HG02840 (cell line): ENCODE measurements at regions not wholly inside any gene's neighbourhood (a gene's known extent, or its start where the extent isn't known, plus 50 kb on each side); places are given as distances from the start of the nearest gene placed in this dataset.
"Not testable (repeated sequence)": the region's sequence is repeated elsewhere in the genome, so short reads cannot be mapped to it uniquely, and the experiment has no call there.

Source experiments
- ATAC-seq: cut with Tn5 transposase; IDR thresholded peaks from one replicate; pipeline ENCODE4 v1.9.1; 2021; ENCODE audit warnings: mild to moderate bottlenecking, moderate library complexity, moderate number of reproducible peaks; ENCODE audit not compliant: unreplicated experiment, low FRiP score

DNA sequence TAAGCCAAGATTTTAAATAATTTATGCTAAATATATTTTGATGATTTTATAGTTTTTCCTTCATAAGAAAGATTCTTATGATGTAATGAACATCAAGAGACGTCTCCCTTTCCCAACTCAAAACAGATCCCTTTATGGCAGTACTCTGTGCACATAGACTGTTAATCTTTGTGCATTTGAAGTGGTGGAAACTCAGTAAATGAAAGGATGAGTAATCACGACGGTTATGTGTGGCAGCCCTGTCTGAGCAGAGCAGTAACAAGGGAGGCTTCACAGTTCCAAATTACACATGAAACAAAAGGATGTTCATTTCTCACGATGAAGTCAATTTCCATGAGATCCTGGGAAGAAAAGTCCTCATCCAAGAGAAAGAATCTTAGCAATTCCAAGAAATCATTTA is 498.1 kb downstream of the KLF5 start:
- no peak for ATAC-seq

DNA sequence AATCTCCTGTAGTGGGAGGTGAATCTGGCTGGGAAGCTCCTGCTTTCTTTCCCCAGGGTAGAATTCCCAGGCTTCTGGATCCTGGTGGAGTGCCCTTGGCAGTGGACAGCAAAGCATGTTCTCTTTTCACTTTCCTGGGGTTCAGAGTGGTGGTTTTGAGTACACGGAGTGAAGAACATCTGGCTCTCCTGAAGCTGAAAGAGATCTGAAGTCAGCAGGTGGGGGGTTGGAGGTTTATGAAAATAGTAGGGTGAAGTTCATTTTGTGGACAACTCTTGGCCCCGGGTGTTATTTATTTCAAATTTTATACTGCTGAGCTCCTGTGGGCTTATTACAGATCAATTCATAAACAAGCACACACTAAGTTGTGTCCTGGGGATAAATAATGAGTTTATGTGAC is 497.3 kb downstream of the KLF5 start:
- no peak for ATAC-seq

DNA sequence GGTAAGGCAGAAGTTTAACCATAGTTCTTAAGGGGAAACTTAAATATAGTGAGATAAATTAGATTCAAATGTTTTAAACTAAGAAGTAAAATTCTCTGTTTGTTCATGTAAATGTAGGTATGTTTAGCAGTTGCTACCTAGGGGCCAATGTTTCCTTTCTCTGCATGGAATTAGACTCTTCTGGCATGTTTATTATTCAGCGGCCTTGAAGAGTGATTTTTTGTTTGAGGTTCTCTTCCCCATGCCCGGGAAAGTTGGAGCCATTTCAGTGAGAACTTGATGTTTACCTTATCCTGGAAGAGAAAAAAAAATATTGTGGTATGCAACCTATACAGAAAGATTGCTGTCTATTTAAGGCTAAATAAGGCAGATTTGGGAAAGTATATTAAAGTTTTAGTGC is 492.9 kb downstream of the KLF5 start:
- ATAC-seq: no peak

DNA sequence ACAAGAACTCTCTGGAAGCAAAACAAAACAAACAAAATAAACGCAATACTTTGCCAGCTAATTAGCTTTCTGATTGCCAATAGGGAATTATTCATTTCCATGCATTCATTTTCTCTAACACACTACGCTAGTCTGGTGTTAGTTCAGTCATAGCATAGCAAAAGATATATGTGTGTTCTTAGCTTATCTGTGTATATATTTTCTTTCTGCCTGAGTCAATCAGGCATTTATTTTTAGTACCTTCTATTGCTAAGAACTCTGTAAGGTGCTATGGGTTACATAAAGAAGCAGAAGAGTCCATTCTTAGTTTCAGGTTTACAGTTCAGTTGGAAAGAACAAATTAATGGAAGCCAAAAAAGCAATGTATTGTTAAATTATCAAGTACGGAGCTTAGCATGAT is 490.9 kb downstream of the KLF5 start:
- ATAC-seq: no peak

DNA sequence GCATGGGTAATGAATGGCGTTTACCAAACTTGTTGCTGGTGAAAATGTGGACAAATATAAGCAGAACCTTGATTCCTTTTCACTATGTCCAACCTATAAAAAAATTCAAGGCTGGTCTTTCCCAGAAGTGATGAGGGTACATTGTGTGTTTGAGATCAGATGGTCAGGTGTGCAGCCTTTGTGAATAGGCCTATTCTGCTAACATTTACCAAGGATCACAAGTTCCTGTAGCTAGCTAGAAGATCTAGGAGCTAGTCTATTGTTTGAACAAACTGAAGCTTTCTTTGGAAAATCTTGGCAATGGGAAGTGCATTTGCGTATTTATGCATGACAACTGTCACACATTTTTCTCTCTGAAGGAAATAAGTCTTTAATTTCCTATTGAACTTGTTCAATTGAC is 489.6 kb downstream of the KLF5 start:
- no peak for ATAC-seq

DNA sequence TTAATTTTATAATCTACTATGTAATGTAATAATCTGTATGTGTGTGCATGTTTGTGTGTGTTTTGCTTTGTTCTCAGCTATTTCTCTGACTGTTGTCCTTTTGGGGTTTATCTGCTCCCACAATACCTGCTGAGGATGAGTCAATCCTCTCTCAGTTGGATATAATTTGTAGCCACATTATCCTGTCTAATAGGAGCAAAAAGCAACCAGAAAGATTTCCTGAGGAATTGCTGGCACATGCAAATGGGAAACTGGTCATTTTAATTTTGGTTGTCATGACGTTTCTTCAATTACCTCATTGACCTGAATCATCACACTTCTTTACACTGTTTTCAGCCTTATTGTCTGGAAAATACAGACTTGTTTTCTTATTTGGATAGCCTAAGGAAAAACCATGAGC is 488.4 kb downstream of the KLF5 start:
- ATAC-seq: no peak

DNA sequence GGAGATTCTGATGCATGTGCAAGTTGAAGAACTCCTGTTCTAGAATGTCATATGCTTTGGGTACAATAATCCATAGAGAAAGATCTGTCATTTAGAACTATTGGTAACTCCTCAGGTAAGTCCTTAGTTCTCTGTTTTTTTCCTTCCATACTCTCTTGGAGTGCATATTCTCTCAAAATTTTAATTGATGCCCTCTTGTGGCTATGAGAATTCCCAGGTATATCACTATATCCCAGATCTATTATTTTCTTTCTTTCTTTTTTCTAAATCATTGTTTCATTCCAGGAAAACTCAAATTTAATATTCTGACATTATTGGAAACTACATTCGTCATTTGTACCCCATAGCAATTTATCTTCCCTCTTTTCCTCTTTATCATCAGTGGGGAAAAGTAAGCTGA is 485.4 kb downstream of the KLF5 start:
- ATAC-seq: no peak

DNA sequence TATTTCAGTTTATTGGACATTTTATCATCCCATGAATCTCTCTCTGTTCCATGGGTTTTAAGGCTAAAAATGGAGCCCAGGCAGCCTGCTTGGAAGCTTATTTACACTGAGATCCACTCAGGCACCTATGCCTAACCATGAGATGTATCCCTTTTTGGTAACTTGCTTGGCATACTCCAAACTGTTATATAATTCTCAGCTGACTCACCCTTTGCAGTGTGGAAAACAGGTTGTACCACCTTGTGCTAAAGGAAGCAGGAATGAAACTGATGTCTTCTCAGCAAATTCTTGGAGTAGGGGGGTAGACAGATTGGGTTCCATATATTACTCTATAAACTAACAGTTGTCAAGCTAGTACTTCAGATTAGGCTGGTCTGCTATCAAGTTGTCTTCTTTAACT is 483.6 kb downstream of the KLF5 start:
- ATAC-seq: no peak

DNA sequence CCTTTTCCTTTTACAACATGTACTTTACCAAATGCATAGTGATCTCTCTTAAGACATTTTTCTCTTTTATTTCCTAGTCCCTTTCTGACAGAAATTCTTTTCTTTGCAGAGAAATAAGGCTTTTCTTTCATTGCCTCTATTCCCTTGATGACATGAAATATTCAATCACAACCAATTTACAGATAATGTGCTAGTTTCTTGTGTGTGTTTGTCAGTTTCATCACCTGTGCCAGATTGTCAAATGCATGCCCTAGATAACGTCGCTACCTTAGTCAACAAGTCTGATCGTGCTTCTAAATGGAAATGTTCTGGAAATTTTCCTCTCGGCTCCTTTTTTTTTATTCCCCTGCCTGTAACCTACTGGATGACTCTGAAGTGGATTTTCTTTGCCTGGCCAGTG is 478.1 kb downstream of the KLF5 start:
- no peak for ATAC-seq

DNA sequence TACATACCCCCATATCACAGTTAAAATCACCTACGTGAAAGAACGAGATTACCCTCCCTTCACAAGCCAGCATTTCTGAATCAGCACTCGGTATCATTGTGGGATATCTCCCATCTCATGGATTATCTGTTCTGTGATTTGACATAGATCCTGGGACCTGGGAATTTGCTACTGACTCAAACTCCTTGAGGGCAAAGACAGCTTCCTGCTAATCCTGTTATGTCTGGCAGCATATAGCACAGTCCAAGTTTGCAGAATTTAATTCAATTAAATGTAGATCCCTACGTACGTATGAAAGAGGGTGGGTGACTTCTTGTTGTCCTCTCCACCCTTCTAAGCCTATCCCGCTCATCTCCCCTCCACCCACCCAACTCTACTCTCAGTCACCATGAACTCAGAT is 476.5 kb downstream of the KLF5 start:
- ATAC-seq: no peak

DNA sequence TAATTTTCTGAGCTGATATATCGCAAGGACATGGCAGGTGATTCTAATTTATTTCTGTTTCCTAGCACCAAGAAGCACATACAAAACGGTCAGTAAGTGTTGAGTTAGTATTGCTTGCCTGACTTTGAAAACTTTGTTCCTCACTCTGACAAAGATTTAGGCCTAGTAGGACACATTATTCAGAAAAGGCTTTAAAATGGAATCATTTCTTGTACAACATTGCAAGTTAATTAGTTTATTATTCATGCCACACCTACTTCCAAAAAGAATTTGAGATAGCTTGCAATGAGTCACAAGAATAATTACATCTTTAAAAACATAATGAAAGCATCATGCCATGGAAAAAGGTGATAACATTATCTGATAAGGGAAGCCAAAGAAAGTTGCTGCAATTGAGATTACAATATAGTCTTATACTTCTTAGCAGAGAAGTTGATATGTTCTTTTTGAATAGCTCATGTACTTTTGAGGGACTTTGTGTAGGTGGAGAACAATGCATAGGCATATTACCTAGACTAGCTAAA is 474.2 kb downstream of the KLF5 start:
- ATAC-seq: no peak

DNA sequence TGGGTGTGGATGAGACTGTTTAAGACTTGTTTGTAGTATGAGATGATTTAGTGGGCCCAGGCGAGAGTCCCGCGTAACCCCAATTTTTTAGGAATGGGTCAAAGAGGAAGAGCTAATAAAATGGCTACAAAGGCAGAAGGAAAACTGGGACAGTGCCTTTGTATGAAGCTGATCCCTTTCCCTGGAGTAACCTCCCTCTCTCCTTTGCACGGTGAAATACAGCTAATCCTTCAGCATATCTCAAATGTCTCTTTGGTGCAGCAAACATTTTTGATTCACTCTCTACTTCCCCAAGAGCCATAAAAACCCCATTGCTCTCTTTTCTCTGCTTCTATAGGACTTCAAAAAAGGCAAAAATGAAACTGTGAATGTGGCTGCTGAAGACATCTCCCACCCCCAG is 473.8 kb downstream of the KLF5 start:
- no peak for ATAC-seq

DNA sequence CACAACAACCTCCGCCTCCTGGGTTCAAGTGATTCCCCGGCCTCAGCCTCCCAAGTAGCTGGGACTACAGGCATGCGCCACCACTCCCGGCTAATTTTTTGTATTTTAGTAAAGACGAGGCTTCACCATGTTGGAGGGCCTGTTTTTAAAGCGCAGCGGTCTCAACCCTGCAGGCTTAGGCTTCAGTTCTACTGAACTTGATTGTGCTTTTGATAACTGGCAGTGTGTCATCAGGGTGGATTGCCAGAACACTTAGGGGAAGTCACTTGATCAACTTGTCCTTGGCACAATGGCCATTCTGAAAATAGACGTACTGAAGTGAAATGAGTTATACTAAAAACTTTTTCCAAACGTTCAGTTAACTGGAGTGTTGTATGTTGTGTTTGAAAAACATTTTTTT is 472.2 kb downstream of the KLF5 start:
- ATAC-seq: no peak

DNA sequence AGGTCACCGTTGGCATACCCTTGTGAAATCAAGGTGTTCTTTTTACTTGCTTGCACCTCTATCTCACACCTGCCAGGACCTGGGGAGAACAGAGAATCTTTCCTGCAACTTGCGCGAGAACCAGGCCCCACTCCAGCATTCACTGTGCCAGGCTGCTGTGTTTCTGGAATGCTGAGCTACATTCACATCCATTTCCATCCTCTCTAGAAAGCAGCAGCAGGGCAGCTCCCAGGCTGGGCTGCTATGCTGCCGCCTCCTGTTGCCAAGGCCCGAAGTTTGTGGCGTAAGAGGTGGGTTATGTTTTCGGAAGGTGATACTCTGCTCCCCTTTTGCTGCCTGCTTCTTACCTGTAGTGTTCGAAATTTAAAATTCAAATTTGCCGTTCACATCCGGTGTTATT is 464.1 kb downstream of the KLF5 start:
- no peak for ATAC-seq

DNA sequence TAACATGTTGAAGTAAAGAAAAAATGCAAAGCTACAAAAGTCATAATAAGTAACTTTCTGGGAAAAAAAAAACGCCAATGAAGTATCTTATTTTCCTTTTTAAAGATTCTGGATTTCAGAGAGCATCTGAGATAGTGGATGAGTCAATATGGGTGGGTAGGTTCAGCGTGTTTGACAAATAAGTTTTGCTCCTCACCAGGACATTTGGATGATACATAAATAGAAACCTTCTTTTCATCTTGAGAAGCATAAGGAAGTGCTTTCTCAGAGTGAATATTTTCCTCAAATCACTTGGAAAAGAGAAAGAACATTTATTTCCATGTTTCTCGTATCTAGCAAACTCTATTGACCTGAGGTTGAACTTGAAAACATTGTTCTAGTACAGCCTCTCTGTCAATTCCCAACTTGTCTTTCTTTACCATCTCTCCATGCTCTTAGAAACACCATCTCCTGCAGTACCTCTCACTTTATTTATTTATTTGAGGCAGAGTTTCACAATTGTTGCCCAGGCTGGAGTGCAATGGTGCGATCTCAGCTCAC is 463.2 kb downstream of the KLF5 start:
- ATAC-seq: no peak

DNA sequence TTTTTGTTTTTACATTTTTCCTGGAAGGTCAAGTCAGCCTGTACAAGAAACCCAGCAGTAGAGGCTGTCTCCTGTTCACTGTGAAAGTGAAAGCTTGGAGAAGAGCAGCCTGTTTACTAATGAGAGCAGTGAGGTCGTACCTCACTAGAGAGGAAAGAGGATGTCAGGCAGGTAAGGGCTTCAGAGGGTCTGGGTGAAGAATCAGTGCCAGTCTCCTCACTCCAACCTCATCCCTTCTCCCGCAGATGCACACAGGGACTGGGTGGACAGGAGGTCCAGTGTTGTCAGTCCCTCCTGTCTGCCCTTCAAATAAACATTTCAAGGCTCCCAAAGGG is 462.5 kb downstream of the KLF5 start:
- ATAC-seq: no peak

DNA sequence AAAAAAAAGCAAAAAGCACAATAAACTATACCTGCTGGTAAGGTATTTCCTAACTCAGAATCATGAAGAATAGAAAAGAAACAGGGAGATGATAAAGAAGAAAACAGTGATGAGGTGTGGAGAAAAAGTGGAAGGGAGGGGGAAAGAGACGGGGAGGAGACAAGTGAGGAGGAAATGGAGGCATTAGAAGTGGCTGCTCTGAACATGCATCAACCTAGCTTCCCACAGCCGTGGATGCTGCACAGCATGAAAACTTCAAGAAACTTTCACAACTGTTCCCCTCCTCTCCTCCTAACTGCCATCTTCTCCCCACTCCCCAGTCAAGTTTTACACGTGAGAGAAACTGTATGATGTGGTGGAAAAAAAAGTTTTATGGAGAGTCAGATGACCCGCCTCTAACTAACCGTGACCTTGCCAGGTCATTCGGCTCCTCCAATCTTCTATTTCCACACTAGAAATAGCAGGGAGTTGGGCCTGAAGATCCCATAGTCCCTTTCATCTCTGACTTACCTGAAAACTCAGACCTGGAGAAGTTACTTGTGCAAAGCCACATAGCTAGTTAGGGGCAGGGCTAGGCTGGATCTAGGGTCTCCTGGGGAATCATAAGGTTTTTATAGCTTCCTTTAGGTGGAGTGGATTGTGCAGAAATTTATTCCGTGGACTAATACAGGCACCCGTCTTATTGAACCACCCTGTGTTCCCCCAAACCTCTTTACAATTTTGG is 461.9 kb downstream of the KLF5 start:
- no peak for ATAC-seq

DNA sequence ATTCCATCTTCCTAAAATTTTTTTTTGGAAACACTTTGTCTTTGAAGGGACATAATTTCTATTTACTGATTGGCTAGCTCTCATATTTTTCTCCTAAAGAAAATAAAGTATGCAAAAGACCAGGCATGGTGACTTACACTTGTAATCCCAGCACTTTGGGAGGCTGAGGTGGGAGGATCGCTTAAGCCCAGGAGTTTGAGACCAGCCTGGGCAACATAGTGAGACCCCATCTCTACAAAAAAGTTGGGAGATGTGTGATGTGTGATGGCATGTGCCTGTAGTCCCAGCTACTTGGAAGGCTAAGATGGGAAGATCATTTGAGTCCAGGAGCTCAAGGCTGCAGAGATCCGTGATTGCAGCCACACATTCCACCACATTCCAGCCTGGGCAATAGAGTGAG is 461.3 kb downstream of the KLF5 start:
- not testable (repeated sequence) for ATAC-seq

DNA sequence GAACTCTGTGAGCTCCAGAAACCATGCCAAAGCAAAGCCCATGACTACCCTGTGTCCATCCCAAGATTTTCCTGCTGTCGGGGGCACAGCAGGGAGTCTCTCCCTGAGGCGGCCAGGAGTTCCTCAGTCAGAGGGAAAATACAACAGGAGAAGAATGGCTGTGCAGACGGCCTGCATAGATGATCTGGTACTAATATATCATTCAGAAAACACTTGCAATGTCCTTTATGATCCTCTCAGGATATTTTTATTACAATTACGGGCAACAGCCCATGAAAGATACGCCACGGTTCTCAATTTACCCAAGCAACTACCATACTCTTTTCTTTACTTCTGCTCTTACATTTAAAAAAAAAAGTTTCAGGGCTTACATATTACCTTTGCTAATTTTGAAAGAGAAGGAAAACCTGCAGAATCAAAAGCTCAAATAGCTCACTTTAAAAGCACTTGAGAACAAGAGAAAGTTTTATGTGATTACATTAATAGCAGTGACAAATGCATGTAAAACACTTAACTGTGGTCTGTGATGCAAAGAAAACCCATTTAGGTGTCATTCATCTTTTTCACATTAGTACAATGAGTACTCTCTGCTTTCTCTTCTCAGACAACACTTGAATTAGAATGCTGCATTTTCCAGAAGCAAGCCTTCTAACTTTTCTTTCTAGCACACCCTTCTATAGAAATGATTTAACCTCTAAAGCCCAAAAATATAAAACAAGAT is 460.8 kb downstream of the KLF5 start:
- no peak for ATAC-seq

DNA sequence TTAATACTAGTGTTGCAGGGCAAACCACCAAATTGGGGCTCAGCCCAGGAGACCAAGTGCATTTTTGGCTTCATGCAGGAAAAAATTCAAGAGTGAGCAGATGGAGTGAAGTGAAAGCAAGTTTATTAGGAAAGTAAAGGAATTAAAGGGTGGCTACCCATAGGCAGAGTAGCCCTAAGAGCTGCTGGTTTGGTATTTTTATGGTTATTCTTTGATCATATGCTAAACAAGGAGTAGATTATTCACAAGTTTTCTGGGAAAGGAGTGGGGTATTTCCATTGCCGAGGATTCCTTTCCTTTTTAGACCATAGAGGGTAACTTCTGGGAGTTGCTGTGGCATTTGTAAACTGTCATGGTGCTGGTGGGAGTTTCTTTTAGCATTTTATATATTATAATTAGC is 459.0 kb downstream of the KLF5 start:
- no peak for ATAC-seq

DNA sequence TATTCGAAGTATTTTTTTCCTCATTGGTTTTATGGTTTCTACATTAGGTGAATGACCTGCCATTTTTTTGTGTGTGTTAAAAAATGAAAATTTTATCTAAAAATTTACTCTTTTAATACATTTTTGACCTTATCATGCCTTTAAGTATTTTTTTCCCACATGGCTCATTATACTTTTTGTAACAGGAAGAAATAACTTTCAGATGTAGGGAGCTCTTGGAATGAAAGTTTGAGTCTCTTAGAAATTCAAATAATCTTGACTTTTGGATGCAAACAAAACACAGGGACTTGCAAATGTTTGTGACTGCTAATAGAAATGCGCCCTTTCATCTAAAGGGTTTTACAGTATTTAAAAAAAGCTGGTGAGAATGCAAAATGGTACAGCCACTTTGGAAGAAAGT is 457.9 kb downstream of the KLF5 start:
- no peak for ATAC-seq

DNA sequence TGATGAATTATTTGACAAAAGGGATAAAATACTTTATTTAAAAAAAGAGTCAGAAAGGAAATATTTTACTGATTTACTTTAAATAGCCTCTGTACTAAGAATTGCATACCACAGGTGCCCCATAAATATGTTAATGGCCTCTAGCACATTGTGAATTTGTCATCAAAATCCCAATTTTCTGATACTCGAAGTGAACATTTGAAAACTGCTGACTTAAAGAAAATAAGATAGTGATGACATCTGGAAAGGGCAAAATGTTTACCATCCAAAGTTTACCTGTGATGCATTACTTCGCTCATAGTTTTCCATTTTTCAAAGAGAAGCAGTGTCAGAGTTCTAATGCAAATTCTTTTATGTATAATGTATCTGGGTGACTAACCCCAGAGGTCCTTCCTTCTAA is 455.4 kb downstream of the KLF5 start:
- no peak for ATAC-seq
